ENCODE measurements at regions not wholly inside any gene's neighbourhood (a gene's known extent, or its start where the extent isn't known, plus 50 kb on each side); places are given as distances from the start of the nearest gene placed in this dataset.

GRCh38 chr14:85306024-85306423, 223.9 kb upstream of the FLRT2 start:
- WGBS = 82% methylated on average over 3 of the region's 3 CpGs
- no peak overlapping the region for H2BK120ac ChIP-seq (ENCODE audit: low read depth, low read length)

GRCh38 chr14:85308531-85309300, 221.2 kb upstream of the FLRT2 start:
- H4K8ac ChIP-seq (ENCODE audit: low read length) = no peak overlapping the region
- no peaks in the 10 kb centered on the region for H3K27me3 ChIP-seq (ENCODE audit: control insufficient read depth in 1 of 2, insufficient read depth in 1 of 2, low read length in 2 of 2)
- H2BK120ac ChIP-seq (ENCODE audit: low read depth, low read length) = peak overlapping the region; percentile 64
- H2AK5ac ChIP-seq (ENCODE audit: low read length, severe bottlenecking) = peak overlapping the region; percentile 50
- peak overlapping the region in 1 of 2 experiments; percentile 22 for H3K18ac ChIP-seq (ENCODE audit: low read depth in 1 of 2, low read length in 2 of 2)
- WGBS = 45% methylated on average over 7 of the region's 8 CpGs
- H3K9me3 ChIP-seq (ENCODE audit: control insufficient read depth, low read length) = no peaks in the 10 kb centered on the region
- no peak overlapping the region for H2BK15ac ChIP-seq (ENCODE audit: low read depth, poor library complexity, severe bottlenecking)
- no peaks in the 10 kb centered on the region for H3K79me1 ChIP-seq (replicated peaks; ENCODE audit: low read length, poor library complexity, severe bottlenecking)
- H3K4me3 ChIP-seq (ENCODE audit: insufficient read depth in 1 of 2, low read depth in 1 of 2, low read length in 2 of 2) = no peak overlapping the region
- DNase-seq = peak; percentile 49
- no peak overlapping the region for H3K27ac ChIP-seq (ENCODE audit: low read length, poor library complexity, severe bottlenecking)
- H3K4me2 ChIP-seq (ENCODE audit: low read length, poor library complexity, severe bottlenecking) = no peak overlapping the region
- H2AFZ ChIP-seq (ENCODE audit: low read depth, low read length) = no peak overlapping the region
- H3K4ac ChIP-seq (ENCODE audit: low read depth in 1 of 2, low read length in 2 of 2) = no peak overlapping the region
- H3K36me3 ChIP-seq (ENCODE audit: control insufficient read depth in 1 of 2, insufficient read depth in 2 of 2, low read depth in 1 of 2, low read length in 2 of 2) = no peaks in the 10 kb centered on the region
- no peak overlapping the region for H3K23ac ChIP-seq (ENCODE audit: low read length in 2 of 2)
- no peak overlapping the region for H3K14ac ChIP-seq (ENCODE audit: low read length in 2 of 2)
- no peak overlapping the region for H2BK5ac ChIP-seq (ENCODE audit: low read depth, low read length, poor library complexity, severe bottlenecking)
- no peak overlapping the region for H4K91ac ChIP-seq (ENCODE audit: low read length)
- peaks cover 2% of the 10 kb centered on the region for H3K4me1 ChIP-seq (ENCODE audit: control insufficient read depth, insufficient read depth, low read depth, low read length)
- H2BK12ac ChIP-seq (ENCODE audit: low read length in 2 of 2) = peak overlapping the region; percentile 49 to 77
- no peak overlapping the region for H3K9ac ChIP-seq (ENCODE audit: low read length)

More at GRCh38 chr14:85306024-85306423, 223.9 kb upstream of the FLRT2 start:
- Histone ChIP-seq H3K79me1 (replicated peaks; ENCODE audit: low read length, poor library complexity, severe bottlenecking) (no peaks in the 10 kb centered on the region), H2BK5ac (ENCODE audit: low read depth, low read length, poor library complexity, severe bottlenecking) (no peak overlapping the region), H4K91ac (ENCODE audit: low read length) (no peak overlapping the region), H3K4ac (ENCODE audit: low read depth in 1 of 2, low read length in 2 of 2) (no peak overlapping the region), H3K9ac (ENCODE audit: low read length) (no peak overlapping the region), H2AK5ac (ENCODE audit: low read length, severe bottlenecking) (no peak overlapping the region), H3K4me2 (ENCODE audit: low read length, poor library complexity, severe bottlenecking) (no peak overlapping the region), H3K23ac (ENCODE audit: low read length in 2 of 2) (no peak overlapping the region), H2AFZ (ENCODE audit: low read depth, low read length) (no peak overlapping the region), H3K18ac (ENCODE audit: low read depth in 1 of 2, low read length in 2 of 2) (no peak overlapping the region), H2BK12ac (ENCODE audit: low read length in 2 of 2) (no peak overlapping the region), H3K27me3 (ENCODE audit: control insufficient read depth in 1 of 2, insufficient read depth in 1 of 2, low read length in 2 of 2) (no peaks in the 10 kb centered on the region), H3K4me1 (ENCODE audit: control insufficient read depth, insufficient read depth, low read depth, low read length) (no peaks in the 10 kb centered on the region), H3K27ac (ENCODE audit: low read length, poor library complexity, severe bottlenecking) (no peak overlapping the region), H3K36me3 (ENCODE audit: control insufficient read depth in 1 of 2, insufficient read depth in 2 of 2, low read depth in 1 of 2, low read length in 2 of 2) (no peaks in the 10 kb centered on the region), H3K14ac (ENCODE audit: low read length in 2 of 2) (no peak overlapping the region), H3K9me3 (ENCODE audit: control insufficient read depth, low read length) (no peaks in the 10 kb centered on the region), H2BK15ac (ENCODE audit: low read depth, poor library complexity, severe bottlenecking) (no peak overlapping the region), H4K8ac (ENCODE audit: low read length) (no peak overlapping the region), H3K4me3 (ENCODE audit: insufficient read depth in 1 of 2, low read depth in 1 of 2, low read length in 2 of 2) (no peak overlapping the region)
- no peak for DNase-seq

GRCh38 chr14:85310491-85311272, 219.3 kb upstream of the FLRT2 start:
- Histone ChIP-seq H3K9ac (ENCODE audit: low read length) (no peak overlapping the region), H3K4me1 (ENCODE audit: control insufficient read depth, insufficient read depth, low read depth, low read length) (peaks cover 2% of the 10 kb centered on the region), H3K14ac (ENCODE audit: low read length in 2 of 2) (no peak overlapping the region), H4K8ac (ENCODE audit: low read length) (no peak overlapping the region), H2BK120ac (ENCODE audit: low read depth, low read length) (no peak overlapping the region), H3K4me2 (ENCODE audit: low read length, poor library complexity, severe bottlenecking) (no peak overlapping the region), H3K18ac (ENCODE audit: low read depth in 1 of 2, low read length in 2 of 2) (peak overlapping the region in 1 of 2 experiments; percentile 67), H2AFZ (ENCODE audit: low read depth, low read length) (peak overlapping the region; percentile 49), H3K36me3 (ENCODE audit: control insufficient read depth in 1 of 2, insufficient read depth in 2 of 2, low read depth in 1 of 2, low read length in 2 of 2) (no peaks in the 10 kb centered on the region), H2BK5ac (ENCODE audit: low read depth, low read length, poor library complexity, severe bottlenecking) (no peak overlapping the region), H2AK5ac (ENCODE audit: low read length, severe bottlenecking) (no peak overlapping the region), H3K4me3 (ENCODE audit: insufficient read depth in 1 of 2, low read depth in 1 of 2, low read length in 2 of 2) (no peak overlapping the region), H2BK12ac (ENCODE audit: low read length in 2 of 2) (peak overlapping the region in 1 of 2 experiments; percentile 73), H3K27me3 (ENCODE audit: control insufficient read depth in 1 of 2, insufficient read depth in 1 of 2, low read length in 2 of 2) (no peaks in the 10 kb centered on the region), H3K4ac (ENCODE audit: low read depth in 1 of 2, low read length in 2 of 2) (no peak overlapping the region), H2BK15ac (ENCODE audit: low read depth, poor library complexity, severe bottlenecking) (no peak overlapping the region), H3K27ac (ENCODE audit: low read length, poor library complexity, severe bottlenecking) (no peak overlapping the region), H4K91ac (ENCODE audit: low read length) (no peak overlapping the region), H3K79me1 (replicated peaks; ENCODE audit: low read length, poor library complexity, severe bottlenecking) (no peaks in the 10 kb centered on the region), H3K23ac (ENCODE audit: low read length in 2 of 2) (no peak overlapping the region), H3K9me3 (ENCODE audit: control insufficient read depth, low read length) (no peaks in the 10 kb centered on the region)
- no peak for DNase-seq
- 90% methylated on average over 6 of the region's 8 CpGs for WGBS

- no peaks in the 10 kb centered on the region for H3K79me1 ChIP-seq (replicated peaks; ENCODE audit: low read length, poor library complexity, severe bottlenecking)
- peak; percentile 83 for DNase-seq
- H3K27ac ChIP-seq (ENCODE audit: low read length, poor library complexity, severe bottlenecking) = peak overlapping the region; percentile 57
- H2BK120ac ChIP-seq (ENCODE audit: low read depth, low read length) = peak overlapping the region; percentile 87
- H2BK5ac ChIP-seq (ENCODE audit: low read depth, low read length, poor library complexity, severe bottlenecking) = peak overlapping the region; percentile 40
- H2BK12ac ChIP-seq (ENCODE audit: low read length in 2 of 2) = no peak overlapping the region
- no peaks in the 10 kb centered on the region for H3K9me3 ChIP-seq (ENCODE audit: control insufficient read depth, low read length)
- H3K4me2 ChIP-seq (ENCODE audit: low read length, poor library complexity, severe bottlenecking) = no peak overlapping the region
- peaks cover 2% of the 10 kb centered on the region for H3K4me1 ChIP-seq (ENCODE audit: control insufficient read depth, insufficient read depth, low read depth, low read length)
- H4K91ac ChIP-seq (ENCODE audit: low read length) = no peak overlapping the region
- no peak overlapping the region for H2AFZ ChIP-seq (ENCODE audit: low read depth, low read length)
- H3K18ac ChIP-seq (ENCODE audit: low read depth in 1 of 2, low read length in 2 of 2) = peak overlapping the region in 1 of 2 experiments; percentile 62
- H3K14ac ChIP-seq (ENCODE audit: low read length in 2 of 2) = no peak overlapping the region
- H3K23ac ChIP-seq (ENCODE audit: low read length in 2 of 2) = no peak overlapping the region
- H3K4ac ChIP-seq (ENCODE audit: low read depth in 1 of 2, low read length in 2 of 2) = peak overlapping the region in 1 of 2 experiments; percentile 80
- H4K8ac ChIP-seq (ENCODE audit: low read length) = no peak overlapping the region
- H2AK5ac ChIP-seq (ENCODE audit: low read length, severe bottlenecking) = no peak overlapping the region
- H2BK15ac ChIP-seq (ENCODE audit: low read depth, poor library complexity, severe bottlenecking) = no peak overlapping the region
- H3K9ac ChIP-seq (ENCODE audit: low read length) = no peak overlapping the region
- no peak overlapping the region for H3K4me3 ChIP-seq (ENCODE audit: insufficient read depth in 1 of 2, low read depth in 1 of 2, low read length in 2 of 2)
- WGBS = 16% methylated on average over 2 of the region's 2 CpGs
- no peaks in the 10 kb centered on the region for H3K27me3 ChIP-seq (ENCODE audit: control insufficient read depth in 1 of 2, insufficient read depth in 1 of 2, low read length in 2 of 2)
- no peaks in the 10 kb centered on the region for H3K36me3 ChIP-seq (ENCODE audit: control insufficient read depth in 1 of 2, insufficient read depth in 2 of 2, low read depth in 1 of 2, low read length in 2 of 2)
These were observed 216.3 kb upstream of the FLRT2 start for GRCh38 chr14:85313560-85314207.
